NCI-H1417 (cell line): ENCODE measurements at regions not wholly inside any gene's neighbourhood (a gene's known extent, or its start where the extent isn't known, plus 50 kb on each side); places are given as distances from the start of the nearest gene placed in this dataset.
A peak's percentile ranks its signal among the peaks of the same experiment; 100 is the strongest.

ENCODE experiments used
- DNase-seq, 3 experiments: peaks; one replicate each; lab custom pipeline; 2025; lab: John Stamatoyannopoulos, UW

- DNase-seq = no peak
Measured at GRCh38 chr2:105571445-105571987, 172.7 kb upstream of the FHL2 start.

- no peak for DNase-seq
Measured at GRCh38 chr2:105570757-105571156, 171.9 kb upstream of the FHL2 start.

GRCh38 chr2:105570326-105570725 lies 171.5 kb upstream of the FHL2 start:
- DNase-seq = no peak

- no peak for DNase-seq
Measured at GRCh38 chr2:105569606-105570005, 170.8 kb upstream of the FHL2 start.

- peak in 1 of 3 experiments; percentile 18 for DNase-seq
Measured at GRCh38 chr2:105567996-105568494, 169.2 kb upstream of the FHL2 start.

- DNase-seq = no peak
Measured at GRCh38 chr2:105563000-105563719, 164.3 kb upstream of the FHL2 start.

GRCh38 chr2:105561401-105561800 lies 162.6 kb upstream of the FHL2 start:
- DNase-seq = no peak

GRCh38 chr2:105560157-105560556 lies 161.3 kb upstream of the FHL2 start:
- no peak for DNase-seq

GRCh38 chr2:105557021-105557920 lies 158.4 kb upstream of the FHL2 start:
- DNase-seq = no peak

- no peak for DNase-seq
Measured at GRCh38 chr2:105556366-105556765, 157.5 kb upstream of the FHL2 start.

GRCh38 chr2:105554235-105554634 lies 155.4 kb upstream of the FHL2 start:
- no peak for DNase-seq

GRCh38 chr2:105553538-105554196 lies 154.8 kb upstream of the FHL2 start:
- no peak for DNase-seq

- DNase-seq = no peak
Measured at GRCh38 chr2:105546628-105546974, 147.8 kb upstream of the FHL2 start.

GRCh38 chr2:105545730-105546627 lies 147.1 kb upstream of the FHL2 start:
- peak; percentile 6 to 74 (median 36) for DNase-seq

- peak in 1 of 3 experiments; percentile 0 for DNase-seq
Measured at GRCh38 chr2:105544591-105545377, 145.9 kb upstream of the FHL2 start.

GRCh38 chr2:105541189-105542050 lies 142.6 kb upstream of the FHL2 start:
- no peak for DNase-seq

- DNase-seq = no peak
Measured at GRCh38 chr2:105540642-105541041, 141.8 kb upstream of the FHL2 start.

GRCh38 chr2:105539331-105539730 lies 140.5 kb upstream of the FHL2 start:
- no peak for DNase-seq

- no peak for DNase-seq
Measured at GRCh38 chr2:105538840-105539239, 140.0 kb upstream of the FHL2 start.
